Gastrocnemius medialis (tissue), 4 donors: ENCODE measurements at regions not wholly inside any gene's neighbourhood (a gene's known extent, or its start where the extent isn't known, plus 50 kb on each side); places are given as distances from the start of the nearest gene placed in this dataset.

ENCODE experiments used
- CTCF ChIP-seq, 5 experiments: fragments of 450-650 bp in 3 of 5; fragments of 200-600 bp in 2 of 5; sonication (generic) in 2 of 5; IDR thresholded peaks in 4 of 5; conservative IDR thresholded peaks in 1 of 5; 1 replicate in 4 of 5; 2 replicates in 1 of 5; pipeline ENCODE4 v1.5.1; 2016 to 2019; ENCODE audit warnings: antibody characterized with exemption in 5 of 5, mild to moderate bottlenecking in 3 of 5, moderate library complexity in 3 of 5
- POLR2A ChIP-seq, 2 donors: fragments of 450-650 bp; IDR thresholded peaks; one replicate each; pipeline ENCODE4 v1.6.1; 2017; ENCODE audit warnings: antibody characterized with exemption in 2 of 2, mild to moderate bottlenecking in 2 of 2, moderate library complexity in 2 of 2

GRCh38 chr2:236675051-236675450 is 105.4 kb downstream of the ACKR3 start:
- no peak for TF ChIP-seq CTCF (IDR thresholded peaks at IDR 0.05 in 4 of 5, conservative IDR thresholded peaks at IDR 0.05 in 1 of 5)
- no peak for TF ChIP-seq POLR2A (IDR thresholded peaks at IDR 0.05)
